ENCODE measurements at regions not wholly inside any gene's neighbourhood (a gene's known extent, or its start where the extent isn't known, plus 50 kb on each side); places are given as distances from the start of the nearest gene placed in this dataset.

DNA sequence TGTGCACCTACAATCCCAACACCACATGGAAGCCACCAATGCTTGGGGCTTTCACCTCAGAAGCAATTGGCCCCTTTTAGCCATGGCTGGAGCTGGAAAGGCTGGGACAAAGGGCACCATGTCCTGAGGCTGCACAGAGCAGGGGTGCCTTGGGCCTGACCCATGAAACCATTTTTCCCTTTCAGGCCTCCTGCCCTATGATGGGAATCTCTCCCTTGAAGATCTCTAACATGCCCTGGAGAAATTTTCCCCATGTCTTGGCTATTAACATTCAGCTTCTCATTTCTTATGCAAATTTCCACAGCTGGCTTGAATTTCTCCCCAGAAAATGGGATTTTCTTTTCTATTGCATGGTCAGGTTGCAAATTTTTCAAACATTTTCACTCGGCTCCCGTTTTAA, 823.6 kb downstream of the GALC start:
- Histone ChIP-seq H3K9ac (no peak overlapping the region), H2AFZ (ENCODE audit: low read depth) (no peak overlapping the region), H3K79me2 (ENCODE audit: insufficient read depth, low read depth) (no peaks in the 10 kb centered on the region), H3K27me3 (ENCODE audit: insufficient read depth, low read depth) (no peaks in the 10 kb centered on the region), H3K4me2 (no peak overlapping the region), H4K20me1 (ENCODE audit: insufficient read depth) (no peaks in the 10 kb centered on the region), H3K4me3 (IDR thresholded peaks at IDR 0.05; ENCODE audit: insufficient read depth, low read depth, low read length) (no peak overlapping the region), H3K36me3 (ENCODE audit: insufficient read depth) (no peaks in the 10 kb centered on the region), H3K4me1 (ENCODE audit: low read depth, poor library complexity, severe bottlenecking) (no peaks in the 10 kb centered on the region), H3K27ac (no peak overlapping the region)
- no peak for TF ChIP-seq CTCF (conservative IDR thresholded peaks at IDR 0.05; ENCODE audit: low read depth, low read length)

GRCh38 chr14:87161502-87161901, 831.5 kb downstream of the GALC start:
- Histone ChIP-seq H3K36me3 (ENCODE audit: insufficient read depth) (no peaks in the 10 kb centered on the region), H3K4me1 (ENCODE audit: low read depth, poor library complexity, severe bottlenecking) (no peaks in the 10 kb centered on the region), H3K9ac (no peak overlapping the region), H3K27ac (no peak overlapping the region), H3K4me2 (no peak overlapping the region), H2AFZ (ENCODE audit: low read depth) (no peak overlapping the region), H3K27me3 (ENCODE audit: insufficient read depth, low read depth) (no peaks in the 10 kb centered on the region), H4K20me1 (ENCODE audit: insufficient read depth) (no peaks in the 10 kb centered on the region), H3K79me2 (ENCODE audit: insufficient read depth, low read depth) (no peaks in the 10 kb centered on the region), H3K4me3 (IDR thresholded peaks at IDR 0.05; ENCODE audit: insufficient read depth, low read depth, low read length) (no peak overlapping the region)
- no peak for TF ChIP-seq CTCF (conservative IDR thresholded peaks at IDR 0.05; ENCODE audit: low read depth, low read length)

DNA sequence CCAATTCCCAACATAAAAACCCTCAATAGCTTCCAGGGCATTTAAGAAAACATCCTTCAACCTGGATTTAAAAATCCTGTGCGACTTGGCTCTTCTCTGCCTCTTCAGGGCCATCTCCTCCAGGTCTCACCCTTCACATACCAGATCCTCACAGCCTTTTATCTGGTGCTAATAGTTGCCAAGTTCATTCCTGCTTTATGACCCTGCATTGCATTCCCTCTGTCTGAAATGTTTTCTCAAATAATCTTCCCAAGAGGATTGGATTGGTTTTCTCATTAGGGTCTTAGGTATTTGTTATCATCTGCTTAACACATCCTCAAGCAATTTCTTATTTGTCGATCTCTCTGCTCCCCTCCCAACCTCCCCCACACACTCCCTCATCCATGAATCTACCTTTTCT, 832.0 kb downstream of the GALC start:
- Histone ChIP-seq H4K20me1 (ENCODE audit: insufficient read depth) (no peaks in the 10 kb centered on the region), H3K4me3 (IDR thresholded peaks at IDR 0.05; ENCODE audit: insufficient read depth, low read depth, low read length) (no peak overlapping the region), H3K27me3 (ENCODE audit: insufficient read depth, low read depth) (no peaks in the 10 kb centered on the region), H3K4me2 (no peak overlapping the region), H2AFZ (ENCODE audit: low read depth) (no peak overlapping the region), H3K27ac (no peak overlapping the region), H3K79me2 (ENCODE audit: insufficient read depth, low read depth) (no peaks in the 10 kb centered on the region), H3K4me1 (ENCODE audit: low read depth, poor library complexity, severe bottlenecking) (no peaks in the 10 kb centered on the region), H3K9ac (no peak overlapping the region), H3K36me3 (ENCODE audit: insufficient read depth) (no peaks in the 10 kb centered on the region)
- TF ChIP-seq CTCF (conservative IDR thresholded peaks at IDR 0.05; ENCODE audit: low read depth, low read length) = no peak

GRCh38 chr14:87158283-87158682, 834.7 kb downstream of the GALC start:
- no peaks in the 10 kb centered on the region for H3K79me2 ChIP-seq (ENCODE audit: insufficient read depth, low read depth)
- H3K9ac ChIP-seq = no peak overlapping the region
- H2AFZ ChIP-seq (ENCODE audit: low read depth) = no peak overlapping the region
- H4K20me1 ChIP-seq (ENCODE audit: insufficient read depth) = no peaks in the 10 kb centered on the region
- no peak for TF ChIP-seq CTCF (conservative IDR thresholded peaks at IDR 0.05; ENCODE audit: low read depth, low read length)
- H3K27me3 ChIP-seq (ENCODE audit: insufficient read depth, low read depth) = no peaks in the 10 kb centered on the region
- H3K4me3 ChIP-seq (IDR thresholded peaks at IDR 0.05; ENCODE audit: insufficient read depth, low read depth, low read length) = no peak overlapping the region
- no peak overlapping the region for H3K4me2 ChIP-seq
- H3K27ac ChIP-seq = no peak overlapping the region
- H3K4me1 ChIP-seq (ENCODE audit: low read depth, poor library complexity, severe bottlenecking) = no peaks in the 10 kb centered on the region
- no peaks in the 10 kb centered on the region for H3K36me3 ChIP-seq (ENCODE audit: insufficient read depth)

- H3K36me3 ChIP-seq (ENCODE audit: insufficient read depth) = no peaks in the 10 kb centered on the region
- H3K4me3 ChIP-seq (IDR thresholded peaks at IDR 0.05; ENCODE audit: insufficient read depth, low read depth, low read length) = no peak overlapping the region
- H3K9ac ChIP-seq = no peak overlapping the region
- no peaks in the 10 kb centered on the region for H3K79me2 ChIP-seq (ENCODE audit: insufficient read depth, low read depth)
- no peaks in the 10 kb centered on the region for H3K4me1 ChIP-seq (ENCODE audit: low read depth, poor library complexity, severe bottlenecking)
- no peaks in the 10 kb centered on the region for H4K20me1 ChIP-seq (ENCODE audit: insufficient read depth)
- H2AFZ ChIP-seq (ENCODE audit: low read depth) = no peak overlapping the region
- H3K27me3 ChIP-seq (ENCODE audit: insufficient read depth, low read depth) = no peaks in the 10 kb centered on the region
- TF ChIP-seq CTCF (conservative IDR thresholded peaks at IDR 0.05; ENCODE audit: low read depth, low read length) = no peak
- no peak overlapping the region for H3K4me2 ChIP-seq
- no peak overlapping the region for H3K27ac ChIP-seq
Observed at GRCh38 chr14:87156878-87157277, 836.1 kb downstream of the GALC start.

All from KMS-11 (cell line).